HG03159 (cell line): ENCODE measurements at regions not wholly inside any gene's neighbourhood (a gene's known extent, or its start where the extent isn't known, plus 50 kb on each side); places are given as distances from the start of the nearest gene placed in this dataset.
"Not testable (repeated sequence)": the region's sequence is repeated elsewhere in the genome, so short reads cannot be mapped to it uniquely, and the experiment has no call there.

Experiments used
- ATAC-seq: cut with Tn5 transposase; IDR thresholded peaks from one replicate; pipeline ENCODE4 v1.9.1; 2021; ENCODE audit warnings: mild to moderate bottlenecking, moderate library complexity; ENCODE audit not compliant: unreplicated experiment

DNA sequence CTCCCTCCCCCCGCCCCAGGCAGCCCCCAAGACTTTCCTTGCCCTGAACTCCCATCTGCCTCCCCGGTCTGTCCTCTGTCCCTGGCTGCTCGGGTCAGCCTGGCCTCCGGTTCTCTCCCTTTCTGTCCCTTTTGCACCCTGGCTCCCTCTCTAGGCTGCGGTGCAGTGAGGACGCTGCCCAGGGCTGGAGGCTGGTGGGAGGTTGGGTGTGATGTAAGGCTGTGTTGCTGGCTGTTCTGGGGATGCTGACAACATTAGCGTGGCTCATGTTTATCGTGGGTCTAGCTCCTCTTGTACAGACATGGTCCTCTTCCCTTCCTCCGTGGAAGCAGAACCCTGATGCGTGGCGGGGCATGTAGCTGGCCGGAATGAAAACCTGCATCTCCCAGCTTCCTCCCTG is 357.5 kb downstream of the CNTNAP3B start:
- not testable (repeated sequence) for ATAC-seq

GRCh38 chr9:41754822-41755221 is 374.4 kb downstream of the CNTNAP3B start:
- not testable (repeated sequence) for ATAC-seq

DNA sequence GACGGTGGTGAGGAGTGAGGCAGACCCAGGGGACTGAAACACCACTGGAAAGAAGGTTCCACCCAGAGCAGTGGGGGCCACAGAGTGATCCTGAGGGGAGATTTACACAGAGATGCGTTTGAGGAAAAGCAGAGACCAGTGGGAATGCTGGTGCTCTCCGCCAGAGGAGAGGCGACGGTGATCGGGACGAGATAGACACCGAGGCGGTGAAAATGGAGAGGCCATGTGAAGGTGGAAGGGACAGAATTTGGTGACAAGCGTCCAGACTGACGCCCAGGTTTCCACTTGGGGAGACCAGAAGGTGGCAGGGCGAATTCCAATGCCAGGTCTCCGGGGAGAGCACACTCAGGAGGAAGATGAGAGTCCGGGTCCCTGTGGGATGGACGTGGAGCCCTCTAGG is 374.8 kb downstream of the CNTNAP3B start:
- not testable (repeated sequence) for ATAC-seq

GRCh38 chr9:41741897-41742296 is 387.3 kb downstream of the CNTNAP3B start:
- not testable (repeated sequence) for ATAC-seq

GRCh38 chr9:41741173-41741572 is 388.1 kb downstream of the CNTNAP3B start:
- not testable (repeated sequence) for ATAC-seq

- not testable (repeated sequence) for ATAC-seq
Measured at GRCh38 chr9:41738681-41739080, 390.5 kb downstream of the CNTNAP3B start.

DNA sequence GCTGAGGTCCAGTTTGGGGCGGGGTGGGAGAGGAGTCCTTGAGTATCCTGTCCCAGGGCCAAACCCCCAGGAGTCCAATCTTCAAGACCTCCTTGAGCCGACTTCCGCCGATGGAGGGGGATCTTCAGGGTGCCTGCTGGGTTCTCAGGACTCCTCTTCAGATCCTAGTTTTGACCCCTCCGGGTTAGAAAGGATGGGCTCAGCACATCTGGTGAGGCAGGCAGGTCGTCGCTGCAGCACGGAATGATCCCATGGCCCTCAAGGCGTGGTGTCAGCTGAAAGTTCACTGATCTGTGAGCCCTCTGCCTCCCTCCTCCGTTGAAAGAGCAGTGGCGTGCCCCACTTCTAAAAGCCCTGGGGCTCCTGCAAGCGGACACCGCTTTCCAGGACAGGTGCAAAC is 430.0 kb downstream of the CNTNAP3B start:
- not testable (repeated sequence) for ATAC-seq

- ATAC-seq: not testable (repeated sequence)
Measured at GRCh38 chr9:41697080-41697479, 432.1 kb downstream of the CNTNAP3B start.

GRCh38 chr9:41679312-41679711 is 449.9 kb downstream of the CNTNAP3B start:
- not testable (repeated sequence) for ATAC-seq

DNA sequence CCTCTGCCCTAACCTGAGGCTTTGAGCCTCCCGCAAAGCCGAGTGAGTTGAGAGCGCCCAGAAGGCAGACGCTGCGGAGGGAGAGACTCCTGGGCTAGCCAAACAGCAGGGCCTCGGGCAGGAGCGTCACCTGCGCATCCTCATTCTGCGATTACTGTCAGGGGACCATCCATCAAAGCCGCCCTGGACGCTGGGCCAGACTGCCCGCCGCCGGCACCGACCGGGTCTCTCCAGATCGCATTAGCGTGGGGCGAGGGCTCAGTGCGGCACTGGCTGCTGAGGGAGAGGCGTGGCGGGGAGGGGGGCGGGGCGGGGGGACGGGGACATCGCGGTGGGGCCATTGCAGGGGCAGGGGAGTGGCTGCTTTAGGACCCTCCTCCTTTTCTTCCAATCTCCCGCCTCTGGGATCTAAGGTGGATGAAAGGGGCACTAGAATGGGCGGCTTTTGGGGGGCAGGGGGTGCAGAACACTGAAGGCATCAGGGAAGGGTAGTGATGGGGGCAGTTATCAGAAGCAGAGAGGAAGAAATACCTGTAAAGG is 465.7 kb downstream of the CNTNAP3B start:
- not testable (repeated sequence) for ATAC-seq

DNA sequence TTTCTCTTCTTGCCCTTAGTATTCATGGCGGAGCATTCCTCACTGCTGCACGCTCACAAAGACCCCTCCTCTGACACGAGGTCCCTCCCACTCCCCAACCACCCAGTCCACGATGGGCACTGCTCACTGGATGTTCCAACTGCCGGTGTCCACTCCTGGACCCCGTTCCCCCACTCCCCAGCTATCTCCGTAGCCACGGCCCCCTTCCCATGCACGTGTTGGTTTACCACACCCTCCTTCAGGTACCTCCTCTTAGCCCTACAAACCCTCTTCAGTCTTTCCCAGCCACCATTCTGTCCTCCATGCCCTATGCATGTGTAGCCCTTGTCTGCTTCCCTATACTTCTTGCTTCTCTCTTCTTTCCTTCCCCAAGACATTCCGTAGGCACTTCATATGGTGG is 469.6 kb upstream of the ZNG1F start:
- ATAC-seq: not testable (repeated sequence)

GRCh38 chr9:41658116-41658515 is 469.0 kb upstream of the ZNG1F start:
- not testable (repeated sequence) for ATAC-seq

DNA sequence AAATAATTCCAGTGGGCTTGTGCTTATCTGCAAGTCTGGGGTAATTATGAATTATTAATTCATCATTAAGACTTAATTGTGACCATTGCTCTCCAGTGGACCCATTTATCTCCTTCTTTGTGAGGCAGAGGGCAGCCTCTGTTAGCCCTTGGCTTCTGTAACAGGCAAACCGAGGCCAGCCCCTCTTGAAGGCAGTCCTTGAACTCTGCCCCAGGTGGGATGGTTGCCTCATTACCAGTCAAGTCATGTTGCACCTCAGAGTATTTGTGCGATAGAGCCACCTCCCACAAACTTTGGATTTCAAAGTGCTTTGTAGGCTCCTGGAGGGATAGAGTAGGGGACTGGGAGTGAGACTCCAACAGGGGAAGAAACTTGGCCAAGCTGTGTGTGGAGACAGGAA is 468.0 kb upstream of the ZNG1F start:
- ATAC-seq: not testable (repeated sequence)

DNA sequence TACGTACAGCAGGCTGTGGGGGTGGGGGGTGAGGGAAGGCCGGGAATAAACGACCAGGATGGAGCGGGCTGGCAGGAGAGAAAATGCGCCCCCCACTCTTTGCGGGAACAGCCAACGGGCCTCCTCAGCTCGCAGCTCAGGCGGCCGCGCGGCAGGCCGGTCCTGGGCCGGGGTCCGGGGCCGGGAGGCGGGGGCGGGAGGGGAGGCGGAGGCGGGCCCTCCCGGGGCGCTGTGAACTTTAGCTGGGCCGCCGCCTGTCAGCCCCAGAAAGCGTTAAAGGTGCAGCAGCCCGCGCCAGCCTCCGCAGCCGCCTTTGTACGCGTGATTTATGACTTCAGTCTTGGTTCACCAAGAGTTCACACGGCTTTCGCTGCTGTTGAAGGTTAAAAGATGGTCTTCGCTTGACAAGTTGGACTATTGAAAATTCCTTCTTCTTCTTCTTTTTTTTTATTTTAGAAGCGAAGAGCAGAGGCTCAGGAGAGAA is 466.0 kb upstream of the ZNG1F start:
- not testable (repeated sequence) for ATAC-seq

DNA sequence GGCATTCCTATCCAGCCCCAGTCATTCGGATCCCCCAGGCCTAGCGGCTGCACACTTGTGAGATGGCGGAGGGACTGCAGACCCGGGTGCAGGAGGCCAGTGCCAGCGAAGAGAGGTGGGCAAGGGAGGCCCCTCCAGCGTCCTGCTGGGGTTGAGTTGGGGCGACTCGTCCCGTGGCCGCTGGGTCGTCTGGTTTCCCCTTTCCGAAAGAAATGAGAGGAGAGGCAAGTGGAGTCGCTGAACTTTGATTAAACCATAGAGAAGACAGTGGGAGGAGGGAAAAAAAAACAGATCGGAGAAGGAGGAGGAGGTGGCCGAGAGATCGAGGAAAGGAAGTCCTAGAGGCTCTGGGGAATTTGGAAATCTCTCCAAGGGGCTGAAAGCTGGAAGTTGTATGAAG is 465.2 kb upstream of the ZNG1F start:
- ATAC-seq: not testable (repeated sequence)

DNA sequence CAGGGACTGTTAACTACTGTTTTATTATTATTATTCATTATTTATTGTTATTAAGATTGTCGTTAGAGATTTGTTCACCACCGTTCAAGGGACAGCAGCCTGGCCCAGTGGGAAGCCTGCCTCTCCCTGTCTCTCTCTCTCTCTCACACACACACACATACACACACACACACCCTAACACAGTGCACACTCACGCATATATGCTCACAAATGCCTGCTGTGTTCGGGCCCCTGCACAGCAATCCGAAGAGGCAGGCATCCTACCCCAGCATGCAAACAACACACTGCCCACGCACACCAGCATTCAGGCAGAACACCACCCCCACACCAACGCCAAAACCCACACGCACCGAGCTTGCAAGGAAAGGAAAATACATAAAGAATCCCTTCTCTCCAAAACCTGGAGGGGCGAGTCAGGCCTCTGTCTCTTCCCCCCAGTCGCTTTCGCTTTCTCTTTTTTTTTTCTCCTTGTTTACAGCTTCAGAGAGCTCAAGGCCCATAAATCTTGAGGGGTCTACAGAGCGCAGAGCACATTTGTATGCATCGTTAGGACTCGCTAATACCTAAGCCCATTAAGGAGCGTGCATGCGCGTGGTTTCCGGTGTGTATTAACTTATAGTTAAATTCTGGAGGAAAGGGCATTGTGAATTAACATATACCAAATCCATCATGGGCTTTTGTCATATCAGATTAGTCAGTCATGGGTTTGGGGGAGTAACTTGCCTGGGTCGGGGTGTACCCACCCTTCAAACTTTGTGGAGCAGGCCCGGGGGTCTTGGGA is 464.6 kb upstream of the ZNG1F start:
- not testable (repeated sequence) for ATAC-seq

DNA sequence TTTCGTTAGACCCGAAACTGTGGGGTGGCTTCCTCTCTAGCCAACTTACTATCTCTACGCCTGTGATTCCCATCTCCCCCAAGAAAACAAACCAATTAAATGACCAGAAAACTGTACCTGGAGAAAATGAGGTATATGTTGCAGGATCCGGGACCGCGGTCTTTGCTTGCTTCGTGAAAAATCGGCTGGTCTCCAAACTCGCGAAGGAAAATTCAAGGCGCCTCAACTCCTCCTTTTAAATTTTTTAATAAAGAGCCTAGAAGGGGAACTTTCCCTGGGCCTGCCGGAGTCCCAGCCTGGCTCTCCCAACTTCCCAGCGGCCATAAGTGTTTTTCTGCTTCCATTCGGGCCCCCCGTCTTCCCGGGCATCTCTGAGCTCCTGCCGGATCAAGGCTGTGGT is 463.7 kb upstream of the ZNG1F start:
- ATAC-seq: not testable (repeated sequence)

DNA sequence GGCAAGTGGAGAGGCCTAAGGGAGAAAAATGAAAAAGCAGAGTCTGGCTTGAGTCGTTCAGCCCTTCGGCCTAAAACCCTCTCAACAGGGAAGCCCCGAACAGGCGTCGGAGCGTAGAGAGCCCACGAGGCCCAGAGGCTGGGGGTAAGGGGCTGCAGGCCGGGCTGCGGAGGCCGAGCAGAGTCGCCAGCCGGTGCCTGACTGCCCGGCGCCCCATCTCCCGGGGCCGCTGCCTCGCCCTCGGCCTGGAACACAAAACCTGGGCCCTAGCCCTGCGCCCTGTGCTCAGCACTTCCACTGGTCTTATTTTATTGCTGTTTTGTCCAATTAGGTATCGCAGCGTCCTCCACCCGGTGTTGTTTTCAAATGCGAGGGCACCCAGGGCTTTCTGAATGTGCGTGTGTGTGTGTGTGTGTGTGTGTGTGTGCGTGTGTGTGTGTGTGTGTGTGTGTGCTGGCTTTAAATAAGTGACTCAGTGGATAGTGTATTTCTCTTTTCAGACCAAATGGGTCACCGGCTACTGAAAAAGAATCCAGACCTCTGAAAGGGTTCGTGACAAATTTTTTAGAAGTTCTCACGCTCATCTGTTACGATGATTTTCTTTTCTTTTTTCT is 463.1 kb upstream of the ZNG1F start:
- ATAC-seq: not testable (repeated sequence)

DNA sequence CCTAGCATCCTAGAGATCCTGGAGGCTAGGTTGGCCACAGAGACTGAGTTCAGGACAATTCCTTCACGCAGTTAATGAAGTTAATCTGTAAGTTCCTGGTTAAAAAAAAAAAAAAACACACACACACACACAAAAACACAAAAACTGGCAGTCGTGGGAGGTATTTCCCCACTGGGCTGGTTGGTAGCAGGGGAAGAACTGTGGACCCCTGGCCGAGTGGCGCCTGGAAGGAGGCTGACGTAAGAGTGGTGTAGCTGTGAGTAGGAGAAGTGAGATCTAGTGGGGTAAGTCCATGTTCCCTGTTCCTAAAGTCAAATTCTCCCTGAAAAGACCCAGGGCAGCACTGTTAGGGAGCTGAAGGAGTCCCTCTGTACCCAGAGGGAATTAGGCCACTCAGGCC is 461.0 kb upstream of the ZNG1F start:
- not testable (repeated sequence) for ATAC-seq

GRCh38 chr9:41648564-41648963 is 459.4 kb upstream of the ZNG1F start:
- not testable (repeated sequence) for ATAC-seq

DNA sequence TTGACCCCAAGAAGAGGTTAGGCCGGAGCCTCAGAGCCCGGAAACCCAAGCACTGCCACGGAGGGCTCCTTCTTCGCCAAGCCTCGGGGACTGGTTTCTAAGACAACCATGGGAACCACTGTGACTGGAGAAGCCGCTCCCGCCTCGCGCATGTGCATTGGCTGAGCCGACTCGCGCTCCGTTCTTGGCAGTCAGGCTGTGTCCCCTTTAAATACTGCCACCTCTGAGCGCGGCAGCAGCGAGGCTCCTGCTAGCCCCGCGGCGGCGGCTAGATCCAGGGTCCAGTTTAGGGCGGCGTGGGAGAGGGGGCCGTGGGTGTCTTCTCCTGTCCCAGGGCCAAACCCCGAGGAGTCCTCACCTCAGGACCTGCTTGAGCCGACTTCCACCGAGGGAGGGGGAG is 457.1 kb upstream of the ZNG1F start:
- ATAC-seq: not testable (repeated sequence)
